Pancreas (tissue), 10 donors: ENCODE measurements at regions not wholly inside any gene's neighbourhood (a gene's known extent, or its start where the extent isn't known, plus 50 kb on each side); places are given as distances from the start of the nearest gene placed in this dataset.

Experiments used
- ATAC-seq, 4 donors: fragments of 200-7000 bp; cut with Tn5 transposase; one replicate each; pipeline versions ENCODE4 v1.8.0 to v1.9.1; 2020; ENCODE audit warnings: mild to moderate bottlenecking in 4 of 4, moderate library complexity in 4 of 4
- DNase-seq, 6 donors: peaks; one replicate each; pipeline ENCODE4 v3.0.0-alpha.2; 2020
- FAIRE-seq: peaks from 2 replicates; lab custom pipeline; 2012; peaks lifted over from hg19 to GRCh38; lab: Jason Lieb, UNC
- H3K27ac ChIP-seq, 4 donors: fragments of 200-600 bp; sonication (generic); 1 replicate in 3 of 4; 2 replicates in 1 of 4; pipeline versions ENCODE4 v1.5.0 to v1.8.0; 2020
- H3K27me3 ChIP-seq, 4 donors: fragments of 200-600 bp; one replicate each; pipeline ENCODE4 v1.8.0; 2021
- H3K36me3 ChIP-seq, 3 donors: fragments of 200-600 bp; sonication (generic) in 1 of 3; one replicate each; pipeline versions ENCODE4 v1.5.0 to v1.8.0; 2020 to 2021
- H3K4me1 ChIP-seq, 3 donors: fragments of 200-600 bp; one replicate each; pipeline ENCODE4 v1.8.0; 2021
- H3K4me3 ChIP-seq, 4 donors: fragments of 200-600 bp; sonication (generic) in 2 of 4; one replicate each; pipeline versions ENCODE4 v1.5.0 to v1.8.0; 2020 to 2021
- H3K9me3 ChIP-seq, 4 donors: fragments of 200-600 bp; one replicate each; pipeline ENCODE4 v1.8.0; 2021
- WGBS, 2 donors: extraction: QIAGEN DNeasy Blood & Tissue Kit; methylation state at CpG; one replicate each; pipeline ENCODE4 v1.1.7; 2013; 5-methylcytosine and 5-hydroxymethylcytosine counted together
- intact Hi-C, 3 donors: fragments of 100-400 bp; cut with DNase I; formaldehyde crosslinking; loops; one replicate each; pipeline versions ENCODE4 v1.11.1 to v1.14.2; 2022
- TF ChIP-seq, protein P1 (sequence below), 4 donors: fragments of 200-600 bp; sonication (generic) in 3 of 4; IDR thresholded peaks; one replicate each; pipeline versions ENCODE4 v1.5.0 to v1.8.0; 2021; ENCODE audit warnings: antibody characterized with exemption in 4 of 4
- donor health status: healthy with polysubstance abuse.
- donor health status: DM: no; HTN: no; CAD: no; lungs with moderate emphysema.
- donor health status: DM: no; HTN: no; CAD: no.
- donor health status: control.
- donor health status: control.
- donor health status: Bipolar disorder and iron deficiency.
- donor health status: DM: yes; HTN: yes; CAD: no.
- donor health status: DM: no; HTN: no; CAD: no.
- donor health status: DM: no; HTN: no; CAD: no.
- donor health status: DM: yes; HTN: yes; CAD: no.

DNA sequence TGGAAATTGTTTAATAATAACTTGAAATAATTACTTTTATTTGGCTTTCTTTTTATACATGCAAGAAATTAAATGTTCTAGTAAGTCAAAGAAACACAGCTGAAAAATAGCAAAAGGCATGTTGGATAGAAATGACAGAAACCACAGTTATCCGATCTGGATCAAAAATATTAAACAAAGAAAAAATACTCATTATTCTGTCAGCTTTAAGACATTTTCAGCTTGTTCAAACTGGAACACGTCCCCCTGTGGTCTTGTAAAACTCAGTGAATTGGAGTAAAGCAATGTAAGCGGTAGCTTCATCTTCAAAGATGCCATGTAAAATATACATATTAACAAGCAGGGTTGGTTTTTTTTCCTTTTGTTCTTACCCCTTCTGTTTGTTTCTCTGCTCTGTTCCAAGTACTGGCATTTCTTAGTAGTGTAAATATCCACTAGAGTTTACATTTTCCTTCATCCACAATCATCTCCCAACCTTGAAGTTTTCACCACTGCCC lies 223.4 kb downstream of the IGSF11 start:
- H3K27me3 ChIP-seq, result no peaks in the 10 kb centered on the region
- no peak overlapping the region for H3K4me3 ChIP-seq
- WGBS, 2 donors, result 74 to 75% methylated on average over 3 of the region's 3 CpGs
- FAIRE-seq (no peak), ATAC-seq (no peak), DNase-seq (no peak)
- intact Hi-C loops, result no loop called here
- no peak overlapping the region for H3K27ac ChIP-seq
- no peaks in the 10 kb centered on the region for H3K4me1 ChIP-seq
- no peaks in the 10 kb centered on the region for H3K9me3 ChIP-seq
- H3K36me3 ChIP-seq, result no peaks in the 10 kb centered on the region
- TF ChIP-seq, protein P1, sequence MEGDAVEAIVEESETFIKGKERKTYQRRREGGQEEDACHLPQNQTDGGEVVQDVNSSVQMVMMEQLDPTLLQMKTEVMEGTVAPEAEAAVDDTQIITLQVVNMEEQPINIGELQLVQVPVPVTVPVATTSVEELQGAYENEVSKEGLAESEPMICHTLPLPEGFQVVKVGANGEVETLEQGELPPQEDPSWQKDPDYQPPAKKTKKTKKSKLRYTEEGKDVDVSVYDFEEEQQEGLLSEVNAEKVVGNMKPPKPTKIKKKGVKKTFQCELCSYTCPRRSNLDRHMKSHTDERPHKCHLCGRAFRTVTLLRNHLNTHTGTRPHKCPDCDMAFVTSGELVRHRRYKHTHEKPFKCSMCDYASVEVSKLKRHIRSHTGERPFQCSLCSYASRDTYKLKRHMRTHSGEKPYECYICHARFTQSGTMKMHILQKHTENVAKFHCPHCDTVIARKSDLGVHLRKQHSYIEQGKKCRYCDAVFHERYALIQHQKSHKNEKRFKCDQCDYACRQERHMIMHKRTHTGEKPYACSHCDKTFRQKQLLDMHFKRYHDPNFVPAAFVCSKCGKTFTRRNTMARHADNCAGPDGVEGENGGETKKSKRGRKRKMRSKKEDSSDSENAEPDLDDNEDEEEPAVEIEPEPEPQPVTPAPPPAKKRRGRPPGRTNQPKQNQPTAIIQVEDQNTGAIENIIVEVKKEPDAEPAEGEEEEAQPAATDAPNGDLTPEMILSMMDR (IDR thresholded peaks at IDR 0.05), result no peak

DNA sequence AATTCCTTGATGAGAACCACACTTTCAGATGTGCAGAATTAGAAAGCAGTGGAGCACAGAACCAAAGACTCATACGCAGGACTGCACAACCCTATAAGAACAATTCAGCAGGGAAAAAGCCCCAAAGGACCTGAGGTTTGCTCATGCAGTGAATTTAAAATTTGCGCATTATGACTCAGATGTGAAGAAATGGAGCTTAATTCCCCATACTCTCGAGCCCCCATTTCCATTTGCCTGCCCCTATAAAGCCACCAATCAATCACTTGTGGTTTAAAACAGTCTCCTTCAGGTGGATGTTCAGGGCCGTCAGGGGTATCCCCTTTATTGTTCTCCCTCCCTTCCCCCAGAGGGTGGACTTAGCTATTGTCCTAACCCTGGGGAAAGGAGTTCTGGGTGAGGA lies 221.2 kb downstream of the IGSF11 start:
- ATAC-seq (no peak), DNase-seq (no peak), FAIRE-seq (no peak)
- H3K4me3 ChIP-seq, result no peak overlapping the region
- 74 to 79% methylated on average over 4 of the region's 4 CpGs for WGBS, 2 donors
- intact Hi-C loops, result no loop called here
- TF ChIP-seq, protein P1 (IDR thresholded peaks at IDR 0.05), result no peak
- no peaks in the 10 kb centered on the region for H3K27me3 ChIP-seq
- H3K9me3 ChIP-seq, result no peaks in the 10 kb centered on the region
- no peak overlapping the region for H3K27ac ChIP-seq
- no peaks in the 10 kb centered on the region for H3K36me3 ChIP-seq
- no peaks in the 10 kb centered on the region for H3K4me1 ChIP-seq

DNA sequence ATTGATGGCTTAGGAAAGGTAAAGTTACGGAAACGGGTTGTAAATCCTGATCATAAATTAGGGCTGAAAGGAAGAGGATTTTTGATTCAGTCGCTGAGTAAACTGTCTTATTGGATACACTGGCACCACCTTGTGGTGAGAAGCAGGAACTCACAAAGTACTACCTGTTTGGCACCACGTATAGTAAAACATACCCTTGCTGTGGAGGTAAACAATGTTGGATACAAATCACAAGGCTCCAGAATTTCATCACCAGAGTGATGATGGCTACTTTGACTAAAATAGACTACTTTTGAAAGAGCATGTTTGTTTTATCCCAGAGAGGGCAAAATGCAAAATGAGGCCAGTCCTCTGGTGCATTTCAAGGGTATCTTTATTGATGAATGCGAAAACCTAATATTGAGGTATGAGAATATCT lies 216.9 kb downstream of the IGSF11 start:
- FAIRE-seq, result no peak

DNA sequence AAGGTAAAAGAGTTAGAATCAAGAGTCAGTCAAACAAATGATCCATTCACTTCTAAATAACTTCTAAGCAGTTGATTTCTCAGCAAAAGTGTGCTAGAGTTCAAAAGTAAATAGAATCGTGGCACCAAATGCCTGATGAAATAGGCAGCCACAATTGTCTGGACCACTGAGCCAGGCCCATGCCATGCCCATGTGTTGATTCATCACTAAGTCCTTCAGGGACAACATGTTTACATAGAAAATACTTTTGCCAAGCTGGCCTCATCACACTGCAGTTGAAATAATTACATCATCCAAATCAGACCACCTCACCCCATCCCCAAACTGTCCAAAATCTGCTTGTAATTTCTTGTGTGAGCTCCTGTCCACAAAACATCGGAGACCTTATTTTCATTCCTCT lies 216.3 kb downstream of the IGSF11 start:
- Histone ChIP-seq H3K4me1 (no peaks in the 10 kb centered on the region), H3K27me3 (no peaks in the 10 kb centered on the region), H3K36me3 (no peaks in the 10 kb centered on the region), H3K4me3 (no peak overlapping the region), H3K9me3 (no peaks in the 10 kb centered on the region), H3K27ac (no peak overlapping the region)
- DNase-seq (no peak), FAIRE-seq (no peak), ATAC-seq (no peak)
- TF ChIP-seq, protein P1 (IDR thresholded peaks at IDR 0.05), result no peak
- intact Hi-C loops, result no loop called here
- 55 to 57% methylated on average over 2 of the region's 2 CpGs for WGBS, 2 donors

More for the DNA sequence above, 216.9 kb downstream of the IGSF11 start:
- H3K9me3 ChIP-seq, result no peaks in the 10 kb centered on the region
- no peaks in the 10 kb centered on the region for H3K4me1 ChIP-seq
- DNase-seq (peak in 4 of 6 donors; percentile 7 to 57 (median 21)), ATAC-seq (peak; percentile 56 to 90 (median 88))
- no peak overlapping the region for H3K27ac ChIP-seq
- H3K36me3 ChIP-seq, result no peaks in the 10 kb centered on the region
- no peaks in the 10 kb centered on the region for H3K27me3 ChIP-seq
- intact Hi-C loops, result no loop called here
- TF ChIP-seq, protein P1 (IDR thresholded peaks at IDR 0.05), result peak; percentile 68 to 78 (median 72)
- WGBS, 2 donors, result 20 to 21% methylated on average over 5 of the region's 5 CpGs
- no peak overlapping the region for H3K4me3 ChIP-seq

DNA sequence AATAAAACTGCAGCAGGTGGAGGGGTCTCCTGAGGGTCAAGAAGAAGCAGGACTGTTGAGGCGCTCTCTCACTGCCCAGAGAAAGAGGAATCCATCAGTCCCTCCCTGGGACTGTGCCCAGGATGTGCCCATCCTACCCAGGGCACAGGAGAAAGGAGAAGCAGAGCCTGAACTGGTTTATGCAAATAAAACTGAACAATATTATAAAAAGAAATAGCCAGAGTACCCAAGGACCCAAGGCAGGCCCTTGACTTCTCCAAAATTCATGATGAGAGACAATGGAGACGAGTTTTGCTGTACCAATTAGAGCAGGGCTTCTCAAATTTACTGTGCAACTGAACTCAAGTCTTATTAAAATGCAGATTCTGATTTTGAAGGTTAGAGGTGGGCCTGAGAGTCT lies 211.0 kb downstream of the IGSF11 start:
- no peaks in the 10 kb centered on the region for H3K4me1 ChIP-seq
- no peak overlapping the region for H3K4me3 ChIP-seq
- H3K27ac ChIP-seq, result no peak overlapping the region
- no peaks in the 10 kb centered on the region for H3K36me3 ChIP-seq
- TF ChIP-seq, protein P1 (IDR thresholded peaks at IDR 0.05), result no peak
- no peak for DNase-seq
- intact Hi-C loops, result no loop called here
- 62 to 72% methylated on average over 2 of the region's 2 CpGs for WGBS, 2 donors
- no peak for FAIRE-seq
- no peaks in the 10 kb centered on the region for H3K9me3 ChIP-seq
- no peak for ATAC-seq
- no peaks in the 10 kb centered on the region for H3K27me3 ChIP-seq
